A549 (cell line): ENCODE measurements at regions not wholly inside any gene's neighbourhood (a gene's known extent, or its start where the extent isn't known, plus 50 kb on each side); places are given as distances from the start of the nearest gene placed in this dataset.

Source experiments
- ATAC-seq, 2 experiments: fragments of 200-7000 bp in 1 of 2; fragments of >200 bp in 1 of 2; cut with Nextera tagmentation in 1 of 2; cut with Tn5 transposase in 1 of 2; 3 replicates each; pipeline versions ENCODE4 v1.8.0 to v1.9.1; 2018 to 2020; ENCODE audit warnings: mild to moderate bottlenecking in 1 of 2, moderate library complexity in 1 of 2
- CTCF ChIA-PET: fragments of 300-600 bp; sonication (Branson Sonifier 250); formaldehyde crosslinking; extraction: SDS; loops from one replicate; lab custom pipeline; 2021; ENCODE audit warnings: antibody characterized with exemption, inconsistent platforms; lab: Yijun Ruan, JAX
- POLR2A ChIA-PET: fragments of 350-600 bp; formaldehyde crosslinking; extraction: SDS; loops from one replicate; lab custom pipeline; 2021; ENCODE audit warnings: antibody characterized with exemption, inconsistent platforms; lab: Yijun Ruan, JAX
- DNase-seq, 2 experiments: peaks; one replicate each; pipeline versions ENCODE4 v3.0.0 to v3.0.0-alpha.2; 2011 to 2016; ENCODE audit warnings: low read depth in 1 of 2, low spot score in 1 of 2
- FAIRE-seq: peaks from 2 replicates; lab custom pipeline; 2011; peaks lifted over from hg19 to GRCh38; lab: Jason Lieb, UNC
- H3K27ac ChIP-seq, 2 experiments: fragments of >200 bp; sonication (Bioruptor Twin); formaldehyde crosslinking; 3 replicates each; pipeline ENCODE4 v1.5.1; 2016 to 2017
- H3K4me1 ChIP-seq: fragments of >200 bp; sonication (Bioruptor Twin); formaldehyde crosslinking; 3 replicates; pipeline ENCODE4 v1.6.1; 2016
- H3K4me2 ChIP-seq: fragments of >200 bp; sonication (Bioruptor Twin); formaldehyde crosslinking; 3 replicates; pipeline ENCODE4 v1.6.1; 2016
- H3K4me3 ChIP-seq: fragments of >200 bp; sonication (Bioruptor Twin); formaldehyde crosslinking; 3 replicates; pipeline ENCODE4 v1.5.1; 2016
- H3K9me3 ChIP-seq: fragments of >200 bp; sonication (Bioruptor Twin); formaldehyde crosslinking; 3 replicates; pipeline ENCODE4 v1.6.1; 2016
- CHD2 ChIP-seq: fragments of 150-350 bp; IDR thresholded peaks from 2 replicates; pipeline ENCODE4 v1.6.1; 2014; ENCODE audit warnings: low read length; ENCODE audit not compliant: partially characterized antibody
- CHD4 ChIP-seq: fragments of 200-600 bp; sonication (generic); IDR thresholded peaks from 2 replicates; pipeline ENCODE4 v1.6.1; 2016; ENCODE audit warnings: antibody characterized with exemption, mild to moderate bottlenecking, borderline replicate concordance
- FOSL2 ChIP-seq, 2 experiments: fragments of 450-650 bp in 1 of 2; fragments of >200 bp in 1 of 2; sonication (Bioruptor Twin) in 1 of 2; formaldehyde crosslinking; IDR thresholded peaks; 2 replicates each; pipeline versions ENCODE4 v1.5.0 to v1.6.1; 2016 to 2020; ENCODE audit warnings: mild to moderate bottlenecking in 1 of 2, moderate library complexity in 1 of 2
- GATA3 ChIP-seq: IDR thresholded peaks from 2 replicates; pipeline ENCODE4 v1.6.1; 2012; ENCODE audit warnings: borderline replicate concordance
- HDAC2 ChIP-seq: fragments of 200-600 bp; sonication (generic); IDR thresholded peaks from 2 replicates; pipeline ENCODE4 v1.6.1; 2016
- HEYL ChIP-seq: fragments of 250-450 bp; sonication (Bioruptor Pico); IDR thresholded peaks from 2 replicates; pipeline ENCODE4 v1.8.0; 2021; ENCODE audit warnings: mild to moderate bottlenecking, moderate library complexity
- HOXA7 ChIP-seq: fragments of 250-450 bp; sonication (Bioruptor Pico); IDR thresholded peaks from 2 replicates; pipeline ENCODE4 v1.5.0; 2020; ENCODE audit warnings: mild to moderate bottlenecking, moderate library complexity
- HOXB13 ChIP-seq: fragments of 250-450 bp; sonication (Bioruptor Pico); IDR thresholded peaks from 2 replicates; pipeline ENCODE4 v1.5.0; 2020; ENCODE audit warnings: low read depth, mild to moderate bottlenecking, moderate library complexity
- HOXB5 ChIP-seq: fragments of 250-450 bp; sonication (Bioruptor Pico); IDR thresholded peaks from 2 replicates; pipeline ENCODE4 v1.5.0; 2020; ENCODE audit warnings: mild to moderate bottlenecking, moderate library complexity
- JUN ChIP-seq, 2 experiments: fragments of >200 bp; sonication (Bioruptor Twin); formaldehyde crosslinking; IDR thresholded peaks; 2 replicates in 1 of 2; 3 replicates in 1 of 2; pipeline ENCODE4 v1.6.1; 2016 to 2017
- JUNB ChIP-seq: fragments of >200 bp; sonication (Bioruptor Twin); formaldehyde crosslinking; IDR thresholded peaks from 2 replicates; pipeline ENCODE4 v1.6.1; 2016
- KDM1A ChIP-seq: fragments of 200-600 bp; sonication (generic); IDR thresholded peaks from 2 replicates; pipeline ENCODE4 v1.6.1; 2016; ENCODE audit warnings: low read depth, mild to moderate bottlenecking
- MAFK ChIP-seq: fragments of 450-650 bp; IDR thresholded peaks from 2 replicates; pipeline ENCODE4 v1.6.1; 2014; ENCODE audit not compliant: partially characterized antibody
- MAZ ChIP-seq: fragments of 150-350 bp; IDR thresholded peaks from 2 replicates; pipeline ENCODE4 v1.6.1; 2014; ENCODE audit warnings: antibody characterized with exemption, low read depth, low read length, borderline replicate concordance
- NFE2L2 ChIP-seq: fragments of 150-350 bp; conservative IDR thresholded peaks from 2 replicates; pipeline ENCODE4 v1.6.1; 2014; ENCODE audit warnings: low read length
- RAD21 ChIP-seq, 2 experiments: fragments of >200 bp in 1 of 2; sonication (Bioruptor Twin) in 1 of 2; formaldehyde crosslinking in 1 of 2; IDR thresholded peaks in 1 of 2; conservative IDR thresholded peaks in 1 of 2; 2 replicates in 1 of 2; 3 replicates in 1 of 2; pipeline ENCODE4 v1.6.1; 2012 to 2018; ENCODE audit warnings: inconsistent platforms in 1 of 2
- RARB ChIP-seq: fragments of 250-450 bp; sonication (Bioruptor Pico); IDR thresholded peaks from 2 replicates; pipeline ENCODE4 v1.8.0; 2021; ENCODE audit warnings: mild to moderate bottlenecking, moderate library complexity
- RCOR1 ChIP-seq: fragments of 150-350 bp; IDR thresholded peaks from 2 replicates; pipeline ENCODE4 v1.6.1; 2014; ENCODE audit warnings: antibody characterized with exemption, low read length, low read depth
- RNF2 ChIP-seq: fragments of 200-600 bp; sonication (generic); IDR thresholded peaks from 2 replicates; pipeline ENCODE4 v1.6.1; 2016; ENCODE audit warnings: low read depth, mild to moderate bottlenecking, antibody characterized with exemption, moderate library complexity, borderline replicate concordance
- SREBF2 ChIP-seq: fragments of 450-650 bp; IDR thresholded peaks from 2 replicates; pipeline ENCODE4 v1.6.1; 2014; ENCODE audit warnings: mild to moderate bottlenecking, moderate library complexity
- TFCP2L1 ChIP-seq: fragments of 250-450 bp; sonication (Bioruptor Pico); IDR thresholded peaks from 2 replicates; pipeline ENCODE4 v1.5.0; 2021; ENCODE audit warnings: mild to moderate bottlenecking
- ZFP36 ChIP-seq: fragments of 450-650 bp; IDR thresholded peaks from 2 replicates; pipeline ENCODE4 v1.6.1; 2014; ENCODE audit warnings: borderline replicate concordance; ENCODE audit not compliant: partially characterized antibody
- ZSCAN20 ChIP-seq: fragments of 250-450 bp; sonication (Bioruptor Pico); IDR thresholded peaks from 2 replicates; pipeline ENCODE4 v1.8.0; 2022; ENCODE audit warnings: mild to moderate bottlenecking, moderate library complexity
- WGBS: methylation state at CpG from one replicate; pipeline ENCODE4 v1.1.6; 2017; ENCODE audit errors: missing lambda C conversion rate; 5-methylcytosine and 5-hydroxymethylcytosine counted together
- TF ChIP-seq, protein P1 (sequence below): IDR thresholded peaks from 2 replicates; pipeline ENCODE4 v1.6.1; 2012; ENCODE audit warnings: low read depth, borderline replicate concordance
- TF ChIP-seq, protein P2 (sequence below): fragments of 250-450 bp; sonication (Bioruptor Pico); IDR thresholded peaks from 2 replicates; pipeline ENCODE4 v1.5.0; 2021; ENCODE audit warnings: mild to moderate bottlenecking, moderate library complexity, borderline replicate concordance
- TF ChIP-seq, protein P3 (sequence below): IDR thresholded peaks from 2 replicates; pipeline ENCODE4 v1.6.1; 2012
- TF ChIP-seq, protein P4 (sequence below): fragments of 250-450 bp; sonication (Bioruptor Pico); IDR thresholded peaks from 2 replicates; pipeline ENCODE4 v1.5.0; 2020; ENCODE audit warnings: low read depth, mild to moderate bottlenecking, moderate library complexity
- TF ChIP-seq, protein P5 (sequence below): fragments of 150-350 bp; IDR thresholded peaks from 2 replicates; pipeline ENCODE4 v1.6.1; 2014; ENCODE audit warnings: low read depth, mild to moderate bottlenecking, low read length

DNA sequence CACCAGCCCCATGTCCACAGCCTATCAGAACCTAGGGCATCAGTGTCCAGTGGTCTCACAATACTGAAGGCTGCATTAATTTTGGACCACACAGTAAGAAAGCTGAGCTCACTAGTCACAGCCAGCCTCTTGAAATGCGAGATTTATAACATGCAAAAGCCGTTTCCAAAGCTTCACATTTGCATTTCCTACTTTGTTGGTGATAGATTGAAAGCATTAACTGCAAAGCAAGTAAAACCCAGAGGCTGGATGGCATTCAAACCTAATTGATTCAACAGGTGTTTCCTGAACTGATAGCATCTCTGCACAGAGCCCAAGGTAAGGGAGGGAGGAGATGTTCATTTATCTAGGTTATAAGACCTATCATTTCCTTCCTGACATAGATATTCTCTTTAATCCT lies 410.1 kb downstream of the OMA1 start:
- DNase-seq (no peak), FAIRE-seq (no peak), ATAC-seq (no peak)
- no peak overlapping the region for H3K27ac ChIP-seq
- no peak overlapping the region for H3K4me3 ChIP-seq
- POLR2A ChIA-PET: no interaction called here
- TF ChIP-seq RCOR1 (no peak), HOXA7 (no peak), JUNB (no peak), FOSL2 (IDR thresholded peaks at IDR 0.05) (no peak), FOSL2 (CRISPR knock-in tag; IDR thresholded peaks at IDR 0.05) (no peak), NFE2L2 (no peak), HDAC2 (no peak), CHD2 (no peak), GATA3 (no peak), ZSCAN20 (CRISPR knock-in tag) (no peak), RARB (no peak), RAD21 (conservative IDR thresholded peaks at IDR 0.05 in 1 of 2, IDR thresholded peaks at IDR 0.05 in 1 of 2) (no peak), SREBF2 (no peak)
- TF ChIP-seq, protein P1, sequence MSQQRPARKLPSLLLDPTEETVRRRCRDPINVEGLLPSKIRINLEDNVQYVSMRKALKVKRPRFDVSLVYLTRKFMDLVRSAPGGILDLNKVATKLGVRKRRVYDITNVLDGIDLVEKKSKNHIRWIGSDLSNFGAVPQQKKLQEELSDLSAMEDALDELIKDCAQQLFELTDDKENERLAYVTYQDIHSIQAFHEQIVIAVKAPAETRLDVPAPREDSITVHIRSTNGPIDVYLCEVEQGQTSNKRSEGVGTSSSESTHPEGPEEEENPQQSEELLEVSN: no peak
- TF ChIP-seq, protein P2, sequence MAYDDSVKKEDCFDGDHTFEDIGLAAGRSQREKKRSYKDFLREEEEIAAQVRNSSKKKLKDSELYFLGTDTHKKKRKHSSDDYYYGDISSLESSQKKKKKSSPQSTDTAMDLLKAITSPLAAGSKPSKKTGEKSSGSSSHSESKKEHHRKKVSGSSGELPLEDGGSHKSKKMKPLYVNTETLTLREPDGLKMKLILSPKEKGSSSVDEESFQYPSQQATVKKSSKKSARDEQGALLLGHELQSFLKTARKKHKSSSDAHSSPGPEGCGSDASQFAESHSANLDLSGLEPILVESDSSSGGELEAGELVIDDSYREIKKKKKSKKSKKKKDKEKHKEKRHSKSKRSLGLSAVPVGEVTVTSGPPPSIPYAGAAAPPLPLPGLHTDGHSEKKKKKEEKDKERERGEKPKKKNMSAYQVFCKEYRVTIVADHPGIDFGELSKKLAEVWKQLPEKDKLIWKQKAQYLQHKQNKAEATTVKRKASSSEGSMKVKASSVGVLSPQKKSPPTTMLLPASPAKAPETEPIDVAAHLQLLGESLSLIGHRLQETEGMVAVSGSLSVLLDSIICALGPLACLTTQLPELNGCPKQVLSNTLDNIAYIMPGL (CRISPR knock-in tag): no peak
- TF ChIP-seq, protein P3, sequence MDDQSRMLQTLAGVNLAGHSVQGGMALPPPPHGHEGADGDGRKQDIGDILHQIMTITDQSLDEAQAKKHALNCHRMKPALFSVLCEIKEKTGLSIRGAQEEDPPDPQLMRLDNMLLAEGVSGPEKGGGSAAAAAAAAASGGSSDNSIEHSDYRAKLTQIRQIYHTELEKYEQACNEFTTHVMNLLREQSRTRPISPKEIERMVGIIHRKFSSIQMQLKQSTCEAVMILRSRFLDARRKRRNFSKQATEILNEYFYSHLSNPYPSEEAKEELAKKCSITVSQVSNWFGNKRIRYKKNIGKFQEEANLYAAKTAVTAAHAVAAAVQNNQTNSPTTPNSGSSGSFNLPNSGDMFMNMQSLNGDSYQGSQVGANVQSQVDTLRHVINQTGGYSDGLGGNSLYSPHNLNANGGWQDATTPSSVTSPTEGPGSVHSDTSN: no peak
- TF ChIP-seq, protein P4, sequence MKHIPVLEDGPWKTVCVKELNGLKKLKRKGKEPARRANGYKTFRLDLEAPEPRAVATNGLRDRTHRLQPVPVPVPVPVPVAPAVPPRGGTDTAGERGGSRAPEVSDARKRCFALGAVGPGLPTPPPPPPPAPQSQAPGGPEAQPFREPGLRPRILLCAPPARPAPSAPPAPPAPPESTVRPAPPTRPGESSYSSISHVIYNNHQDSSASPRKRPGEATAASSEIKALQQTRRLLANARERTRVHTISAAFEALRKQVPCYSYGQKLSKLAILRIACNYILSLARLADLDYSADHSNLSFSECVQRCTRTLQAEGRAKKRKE (CRISPR knock-in tag): no peak
- 0% methylated on average over 2 of the region's 2 CpGs for WGBS
- no peaks in the 10 kb centered on the region for H3K9me3 ChIP-seq
- no peak overlapping the region for H3K4me2 ChIP-seq
- CTCF ChIA-PET: no interaction called here
- H3K4me1 ChIP-seq: no peaks in the 10 kb centered on the region

DNA sequence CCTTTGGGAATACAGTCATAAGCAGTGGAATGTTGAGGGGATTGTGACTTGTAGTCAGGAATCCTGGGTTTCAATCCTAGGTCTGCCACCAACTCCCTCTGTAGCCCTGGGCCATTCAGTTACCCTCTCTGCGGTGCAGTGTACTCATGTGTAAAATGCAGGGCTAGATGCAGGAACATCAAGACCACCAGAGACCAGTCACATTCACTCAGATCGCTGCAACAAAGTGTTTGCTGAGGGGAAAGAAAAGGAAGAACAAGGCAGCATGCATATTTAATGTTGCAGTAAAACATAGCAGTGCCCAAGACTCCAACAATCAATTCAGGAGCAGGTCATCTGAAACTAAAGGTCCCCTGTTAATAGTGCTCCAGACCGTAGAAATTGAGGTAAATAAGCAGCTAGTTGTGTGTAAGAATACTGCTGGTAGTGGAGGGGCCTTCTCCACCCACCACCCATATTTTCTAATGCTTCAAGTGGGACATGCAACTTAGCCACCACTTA lies 410.7 kb downstream of the OMA1 start:
- no peak for DNase-seq
- Histone ChIP-seq H3K4me1 (no peaks in the 10 kb centered on the region), H3K4me3 (no peak overlapping the region)
- TF ChIP-seq HOXB13 (CRISPR knock-in tag) (no peak), RCOR1 (no peak), HEYL (CRISPR knock-in tag) (no peak), RARB (no peak), ZSCAN20 (CRISPR knock-in tag) (no peak), KDM1A (no peak), JUN (IDR thresholded peaks at IDR 0.05) (no peak), HOXA7 (no peak), ZFP36 (no peak), TFCP2L1 (CRISPR knock-in tag) (no peak), MAFK (no peak), MAZ (no peak), HOXB5 (CRISPR knock-in tag) (no peak), CHD4 (no peak), RNF2 (no peak)
- TF ChIP-seq, protein P5, sequence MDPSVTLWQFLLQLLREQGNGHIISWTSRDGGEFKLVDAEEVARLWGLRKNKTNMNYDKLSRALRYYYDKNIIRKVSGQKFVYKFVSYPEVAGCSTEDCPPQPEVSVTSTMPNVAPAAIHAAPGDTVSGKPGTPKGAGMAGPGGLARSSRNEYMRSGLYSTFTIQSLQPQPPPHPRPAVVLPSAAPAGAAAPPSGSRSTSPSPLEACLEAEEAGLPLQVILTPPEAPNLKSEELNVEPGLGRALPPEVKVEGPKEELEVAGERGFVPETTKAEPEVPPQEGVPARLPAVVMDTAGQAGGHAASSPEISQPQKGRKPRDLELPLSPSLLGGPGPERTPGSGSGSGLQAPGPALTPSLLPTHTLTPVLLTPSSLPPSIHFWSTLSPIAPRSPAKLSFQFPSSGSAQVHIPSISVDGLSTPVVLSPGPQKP: no peak
- TF ChIP-seq, all 56 proteins: peak for 0
- no peak for FAIRE-seq
- CTCF ChIA-PET: no interaction called here
- Histone ChIP-seq H3K27ac (no peak overlapping the region), H3K4me2 (no peak overlapping the region), H3K9me3 (no peaks in the 10 kb centered on the region)
- WGBS: 0% methylated on average over 3 of the region's 3 CpGs
- ATAC-seq: no peak
- POLR2A ChIA-PET: no interaction called here
